IPS-20b (cell line): ENCODE measurements at regions not wholly inside any gene's neighbourhood (a gene's known extent, or its start where the extent isn't known, plus 50 kb on each side); places are given as distances from the start of the nearest gene placed in this dataset.

Source experiments
- H3K27ac ChIP-seq: one replicate; pipeline ENCODE4 v1.5.1; 2013; ENCODE audit warnings: low read length
- H3K27me3 ChIP-seq: 2 replicates; pipeline ENCODE4 v1.6.1; 2013; ENCODE audit warnings: mild to moderate bottlenecking, low read length, inconsistent platforms; ENCODE audit not compliant: insufficient read depth
- H3K36me3 ChIP-seq: 2 replicates; pipeline ENCODE4 v1.6.1; 2013; ENCODE audit warnings: low read depth, mild to moderate bottlenecking, inconsistent platforms, low read length, moderate library complexity; ENCODE audit not compliant: insufficient read depth
- H3K4me1 ChIP-seq: 2 replicates; pipeline ENCODE4 v1.6.1; 2013; ENCODE audit warnings: mild to moderate bottlenecking, control low read depth, inconsistent platforms, low read length, moderate library complexity; ENCODE audit not compliant: insufficient read depth
- H3K4me3 ChIP-seq: 2 replicates; pipeline ENCODE4 v1.5.1; 2013; ENCODE audit warnings: mild to moderate bottlenecking, low read length, inconsistent platforms
- H3K9ac ChIP-seq: 2 replicates; pipeline ENCODE4 v1.6.1; 2013; ENCODE audit warnings: low read depth, mild to moderate bottlenecking, inconsistent platforms, low read length, moderate library complexity
- H3K9me3 ChIP-seq: 2 replicates; pipeline ENCODE4 v1.6.1; 2013; ENCODE audit warnings: mild to moderate bottlenecking, low read depth, low read length, inconsistent platforms; ENCODE audit not compliant: insufficient read depth

DNA sequence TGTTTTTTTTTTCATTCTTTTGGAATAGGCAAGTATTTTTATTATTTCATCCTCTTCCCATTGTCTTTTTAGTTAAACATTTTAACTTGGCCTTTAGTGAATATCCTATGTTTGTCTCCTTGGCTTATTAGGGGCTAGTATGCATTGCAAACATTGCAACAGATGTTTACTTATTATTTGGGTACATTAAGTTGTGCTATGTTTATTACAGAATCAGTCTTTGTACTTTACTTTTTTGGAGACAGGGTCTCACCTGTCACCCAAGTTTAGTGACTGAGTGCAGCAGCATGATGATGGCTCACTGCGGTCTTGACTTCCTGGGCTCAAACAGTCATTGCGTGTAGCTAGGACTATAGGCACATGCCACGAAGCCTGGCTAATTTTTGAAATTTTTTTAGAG is 51.1 kb upstream of the NUDT6 start:
- H3K4me1 ChIP-seq = no peaks in the 10 kb centered on the region
- H3K9ac ChIP-seq = no peak overlapping the region
- H3K4me3 ChIP-seq = no peak overlapping the region
- peaks cover 40% of the 10 kb centered on the region for H3K36me3 ChIP-seq
- no peaks in the 10 kb centered on the region for H3K27me3 ChIP-seq
- no peak overlapping the region for H3K27ac ChIP-seq
- H3K9me3 ChIP-seq = peaks cover 37% of the 10 kb centered on the region

- no peak overlapping the region for H3K9ac ChIP-seq
- H3K36me3 ChIP-seq = peaks cover 67% of the 10 kb centered on the region
- H3K4me3 ChIP-seq = no peak overlapping the region
- H3K27ac ChIP-seq = no peak overlapping the region
- H3K9me3 ChIP-seq = peaks cover 38% of the 10 kb centered on the region
- H3K4me1 ChIP-seq = no peaks in the 10 kb centered on the region
- H3K27me3 ChIP-seq = no peaks in the 10 kb centered on the region
These were observed 53.7 kb upstream of the NUDT6 start for GRCh38 chr4:122976111-122976510.

GRCh38 chr4:122977103-122977502 is 54.7 kb upstream of the NUDT6 start:
- Histone ChIP-seq H3K9ac (no peak overlapping the region), H3K27me3 (no peaks in the 10 kb centered on the region), H3K4me1 (no peaks in the 10 kb centered on the region), H3K9me3 (peaks cover 38% of the 10 kb centered on the region), H3K27ac (no peak overlapping the region), H3K36me3 (peaks cover 72% of the 10 kb centered on the region), H3K4me3 (no peak overlapping the region)

DNA sequence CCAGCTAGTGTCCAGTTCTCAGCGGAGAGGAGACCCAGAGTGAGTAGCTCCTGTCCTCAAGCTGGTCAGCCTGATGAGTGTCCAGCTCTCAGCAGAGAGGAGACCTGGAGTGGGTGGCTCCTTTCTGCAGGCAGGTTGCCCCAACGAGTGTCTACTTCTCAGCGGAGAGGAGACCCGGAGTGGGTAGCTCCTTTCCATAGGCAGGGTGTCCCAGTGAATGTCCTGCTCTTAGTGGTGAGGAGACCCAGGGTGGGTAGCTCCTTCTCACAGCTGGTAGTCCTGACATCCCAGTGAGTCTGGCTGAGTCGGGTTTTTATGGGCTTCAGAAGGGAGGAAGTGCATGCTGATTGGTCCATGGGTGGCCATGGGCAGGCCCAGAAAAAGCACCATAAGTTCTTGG is 55.7 kb upstream of the NUDT6 start:
- Histone ChIP-seq H3K9me3 (peaks cover 38% of the 10 kb centered on the region), H3K27ac (no peak overlapping the region), H3K36me3 (peaks cover 73% of the 10 kb centered on the region), H3K4me3 (no peak overlapping the region), H3K27me3 (no peaks in the 10 kb centered on the region), H3K4me1 (no peaks in the 10 kb centered on the region), H3K9ac (no peak overlapping the region)

DNA sequence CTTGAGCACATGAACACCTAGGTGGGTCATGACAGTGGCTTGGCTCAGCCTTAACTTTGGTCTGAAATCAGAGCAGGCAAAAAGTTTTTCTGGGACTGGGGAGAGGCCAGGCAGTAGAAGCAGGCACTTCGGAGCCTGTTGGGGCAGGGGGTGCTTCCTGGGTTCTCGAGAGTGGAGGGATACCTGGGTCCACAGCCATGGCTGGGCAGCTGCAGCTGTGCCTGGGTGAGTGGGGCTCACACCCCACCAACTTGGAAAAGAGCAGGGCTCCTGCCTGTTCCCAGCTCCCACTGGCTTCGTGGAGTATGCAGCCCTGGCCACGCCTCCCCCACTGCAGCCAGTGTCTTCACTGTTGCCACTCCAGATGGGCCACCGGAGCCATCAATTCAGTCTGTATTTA is 56.4 kb upstream of the NUDT6 start:
- H3K27me3 ChIP-seq = no peaks in the 10 kb centered on the region
- no peak overlapping the region for H3K27ac ChIP-seq
- no peaks in the 10 kb centered on the region for H3K4me1 ChIP-seq
- no peak overlapping the region for H3K9ac ChIP-seq
- peaks cover 67% of the 10 kb centered on the region for H3K36me3 ChIP-seq
- no peak overlapping the region for H3K4me3 ChIP-seq
- H3K9me3 ChIP-seq = peaks cover 38% of the 10 kb centered on the region

DNA sequence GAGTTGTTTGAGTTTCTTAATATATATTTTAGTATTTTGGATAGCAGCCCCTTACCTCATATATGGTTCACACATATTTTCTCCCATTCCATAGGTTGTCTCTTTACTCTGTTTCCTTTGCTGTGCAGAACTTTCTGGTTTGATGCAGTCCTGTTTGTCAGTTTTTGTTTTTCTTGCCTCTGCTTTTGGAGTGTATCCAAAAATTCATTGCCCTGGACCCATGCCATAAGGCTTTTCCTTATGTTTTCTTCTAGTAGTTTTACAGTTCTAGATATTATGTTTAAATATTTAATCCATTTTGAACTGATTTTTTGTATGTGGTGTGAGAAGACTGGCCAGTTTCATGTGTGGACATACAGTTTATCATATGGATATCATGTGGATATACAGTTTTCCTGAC is 58.5 kb upstream of the NUDT6 start:
- H3K27me3 ChIP-seq = no peaks in the 10 kb centered on the region
- H3K4me3 ChIP-seq = no peak overlapping the region
- H3K9ac ChIP-seq = no peak overlapping the region
- peaks cover 27% of the 10 kb centered on the region; the same call in 1 of the 2 replicates for H3K9me3 ChIP-seq
- H3K4me1 ChIP-seq = no peaks in the 10 kb centered on the region
- H3K27ac ChIP-seq = no peak overlapping the region
- H3K36me3 ChIP-seq = peaks cover 55% of the 10 kb centered on the region

- Histone ChIP-seq H3K4me1 (no peaks in the 10 kb centered on the region), H3K27ac (no peak overlapping the region), H3K9ac (no peak overlapping the region), H3K9me3 (peaks cover 8% of the 10 kb centered on the region), H3K4me3 (no peak overlapping the region), H3K27me3 (no peaks in the 10 kb centered on the region), H3K36me3 (peaks cover 5% of the 10 kb centered on the region)
These were observed 66.3 kb upstream of the NUDT6 start for GRCh38 chr4:122988696-122989095.

DNA sequence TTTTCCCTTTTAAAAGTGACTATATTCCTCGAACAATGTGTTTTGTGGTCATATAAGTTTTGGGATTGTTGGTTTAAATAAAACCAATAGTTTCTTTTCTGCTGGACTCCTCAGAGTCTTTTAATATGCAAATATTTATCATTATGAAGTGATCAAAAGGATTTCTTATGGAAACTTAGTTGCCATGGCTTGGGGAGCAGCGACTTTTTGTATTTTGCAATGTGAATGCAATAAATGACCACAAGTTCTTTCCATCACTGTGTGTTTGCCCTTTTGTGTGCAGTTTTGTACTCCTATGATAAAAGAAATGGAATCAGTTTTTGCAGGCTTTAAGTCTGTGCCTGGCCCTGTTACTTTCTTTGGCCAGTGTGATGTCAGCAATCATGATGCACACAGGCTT is 68.5 kb upstream of the NUDT6 start:
- Histone ChIP-seq H3K9ac (no peak overlapping the region), H3K36me3 (peaks cover 5% of the 10 kb centered on the region), H3K27me3 (no peaks in the 10 kb centered on the region), H3K9me3 (peaks cover 8% of the 10 kb centered on the region), H3K27ac (no peak overlapping the region), H3K4me3 (no peak overlapping the region), H3K4me1 (no peaks in the 10 kb centered on the region)

GRCh38 chr4:122992057-122992456 is 69.7 kb upstream of the NUDT6 start:
- Histone ChIP-seq H3K4me3 (no peak overlapping the region), H3K9ac (no peak overlapping the region), H3K36me3 (peaks cover 5% of the 10 kb centered on the region), H3K4me1 (no peaks in the 10 kb centered on the region), H3K27me3 (no peaks in the 10 kb centered on the region), H3K9me3 (peaks cover 8% of the 10 kb centered on the region), H3K27ac (no peak overlapping the region)

DNA sequence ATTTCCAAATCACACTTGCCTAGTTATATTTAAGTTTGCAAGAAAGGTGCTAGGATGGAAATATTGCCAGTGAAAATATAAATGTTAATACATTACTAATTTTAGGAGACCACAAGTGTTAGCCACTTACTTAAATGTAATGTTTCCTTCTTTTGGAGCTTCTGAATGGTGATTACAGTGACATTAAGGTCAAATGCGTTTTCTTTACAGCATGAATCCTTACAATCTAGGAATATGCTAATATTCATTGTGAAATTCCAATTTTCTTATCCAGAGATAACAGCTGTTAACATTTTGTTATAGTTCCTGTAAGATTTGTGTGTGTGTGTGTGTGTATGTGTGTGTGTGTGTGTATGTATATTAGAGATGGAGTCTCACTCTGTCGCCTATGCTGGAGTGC is 70.2 kb upstream of the NUDT6 start:
- no peak overlapping the region for H3K4me3 ChIP-seq
- H3K36me3 ChIP-seq = peaks cover 1% of the 10 kb centered on the region
- H3K9ac ChIP-seq = no peak overlapping the region
- no peaks in the 10 kb centered on the region for H3K27me3 ChIP-seq
- H3K4me1 ChIP-seq = no peaks in the 10 kb centered on the region
- H3K27ac ChIP-seq = no peak overlapping the region
- H3K9me3 ChIP-seq = peaks cover 5% of the 10 kb centered on the region

DNA sequence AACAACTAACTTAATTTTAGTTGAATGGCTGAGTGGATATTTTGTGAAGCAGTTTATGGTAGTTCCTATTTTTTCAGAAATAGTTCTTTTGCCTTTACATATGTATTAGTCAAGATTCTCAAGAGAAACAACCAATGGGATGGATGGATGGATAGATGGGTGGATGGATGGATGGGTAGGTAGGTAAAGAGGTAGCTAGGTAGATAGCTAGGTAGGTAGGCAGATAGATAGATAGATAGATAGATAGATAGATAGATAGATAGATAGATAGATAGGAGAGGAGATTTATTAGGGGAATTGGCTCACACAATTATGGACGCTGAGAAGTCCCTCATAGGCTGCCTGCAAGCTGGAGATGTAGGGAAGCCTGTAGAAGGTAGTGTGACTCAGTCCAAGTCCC is 74.0 kb upstream of the NUDT6 start:
- Histone ChIP-seq H3K27me3 (no peaks in the 10 kb centered on the region), H3K4me1 (no peaks in the 10 kb centered on the region), H3K4me3 (no peak overlapping the region)

DNA sequence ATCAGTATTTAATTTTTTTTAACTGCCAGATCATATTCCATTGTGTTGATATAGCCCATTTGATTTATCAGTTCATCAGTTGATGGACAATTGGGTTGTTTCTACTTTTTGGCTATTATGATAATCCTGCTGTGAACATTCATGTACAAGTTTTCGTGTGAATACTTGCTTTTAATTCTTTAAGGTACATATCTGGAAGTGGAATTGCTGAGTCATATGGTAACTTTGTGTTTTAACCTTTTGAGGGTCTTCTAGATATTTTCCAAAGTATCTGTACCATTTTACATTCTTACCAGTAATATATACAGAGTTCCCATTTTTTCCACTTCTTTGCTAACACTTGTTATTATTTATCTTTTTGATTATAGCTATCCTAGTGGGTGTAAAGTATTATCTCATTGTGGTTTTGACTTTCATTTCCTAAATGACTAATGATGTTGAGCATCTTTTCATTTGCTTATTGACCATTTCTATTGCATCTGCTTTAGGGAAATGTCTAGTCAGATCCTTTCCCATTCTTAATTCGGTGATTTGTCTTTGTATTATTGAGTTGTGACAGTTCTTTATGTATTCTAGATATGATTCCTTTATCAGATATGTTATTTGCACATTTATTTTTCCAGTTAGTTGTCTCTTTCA is 75.2 kb upstream of the NUDT6 start:
- H3K9me3 ChIP-seq = no peaks in the 10 kb centered on the region; the same call in 1 of the 2 replicates
- no peak overlapping the region for H3K27ac ChIP-seq
- H3K4me1 ChIP-seq = no peaks in the 10 kb centered on the region
- no peaks in the 10 kb centered on the region for H3K27me3 ChIP-seq
- no peaks in the 10 kb centered on the region for H3K36me3 ChIP-seq
- H3K9ac ChIP-seq = no peak overlapping the region
- no peak overlapping the region for H3K4me3 ChIP-seq

More for the DNA sequence above, 74.0 kb upstream of the NUDT6 start:
- Histone ChIP-seq H3K27ac (no peak overlapping the region), H3K36me3 (no peaks in the 10 kb centered on the region), H3K9ac (no peak overlapping the region), H3K9me3 (no peaks in the 10 kb centered on the region; the same call in 1 of the 2 replicates)
